Cardiac fibroblast (primary cell): ENCODE measurements at regions not wholly inside any gene's neighbourhood (a gene's known extent, or its start where the extent isn't known, plus 50 kb on each side); places are given as distances from the start of the nearest gene placed in this dataset.

Experiments used
- DNase-seq, 2 donors: peaks; one replicate each; pipeline versions ENCODE4 v3.0.0 to v3.0.0-alpha.2; 2010; ENCODE audit warnings: low read depth in 2 of 2
- H3K4me3 ChIP-seq, 2 donors: replicated peaks in 1 of 2; 1 replicate in 1 of 2; 2 replicates in 1 of 2; pipeline ENCODE4 v1.5.1; 2011; ENCODE audit warnings: low read depth in 2 of 2, low read length in 2 of 2, mild to moderate bottlenecking in 2 of 2, moderate library complexity in 1 of 2
- TF ChIP-seq, protein P1 (sequence below): IDR thresholded peaks from one replicate; pipeline ENCODE4 v1.5.1; 2011; ENCODE audit warnings: low read depth, mild to moderate bottlenecking, low read length, inconsistent platforms

DNA sequence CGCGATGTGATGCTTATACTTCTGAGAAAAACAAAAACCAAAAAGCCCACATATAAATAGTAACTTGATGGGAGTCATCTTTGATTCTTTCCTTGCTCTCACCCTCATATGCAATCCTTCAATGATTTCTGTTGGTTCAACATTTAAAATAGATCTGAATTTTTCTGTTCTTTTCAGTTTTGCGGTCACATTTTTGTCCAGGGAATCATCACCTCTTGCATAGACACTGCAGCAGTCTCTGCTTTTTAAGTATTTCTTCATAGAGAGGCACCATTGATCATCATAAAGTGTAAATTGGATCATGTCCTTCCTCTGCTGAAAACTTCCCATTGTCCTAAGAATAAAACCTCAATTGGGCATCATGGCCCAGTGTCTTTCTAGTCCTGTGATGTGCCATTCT lies 81.1 kb upstream of the SLC4A4 start:
- TF ChIP-seq, protein P1, sequence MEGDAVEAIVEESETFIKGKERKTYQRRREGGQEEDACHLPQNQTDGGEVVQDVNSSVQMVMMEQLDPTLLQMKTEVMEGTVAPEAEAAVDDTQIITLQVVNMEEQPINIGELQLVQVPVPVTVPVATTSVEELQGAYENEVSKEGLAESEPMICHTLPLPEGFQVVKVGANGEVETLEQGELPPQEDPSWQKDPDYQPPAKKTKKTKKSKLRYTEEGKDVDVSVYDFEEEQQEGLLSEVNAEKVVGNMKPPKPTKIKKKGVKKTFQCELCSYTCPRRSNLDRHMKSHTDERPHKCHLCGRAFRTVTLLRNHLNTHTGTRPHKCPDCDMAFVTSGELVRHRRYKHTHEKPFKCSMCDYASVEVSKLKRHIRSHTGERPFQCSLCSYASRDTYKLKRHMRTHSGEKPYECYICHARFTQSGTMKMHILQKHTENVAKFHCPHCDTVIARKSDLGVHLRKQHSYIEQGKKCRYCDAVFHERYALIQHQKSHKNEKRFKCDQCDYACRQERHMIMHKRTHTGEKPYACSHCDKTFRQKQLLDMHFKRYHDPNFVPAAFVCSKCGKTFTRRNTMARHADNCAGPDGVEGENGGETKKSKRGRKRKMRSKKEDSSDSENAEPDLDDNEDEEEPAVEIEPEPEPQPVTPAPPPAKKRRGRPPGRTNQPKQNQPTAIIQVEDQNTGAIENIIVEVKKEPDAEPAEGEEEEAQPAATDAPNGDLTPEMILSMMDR, result no peak
- DNase-seq, result no peak
- no peak overlapping the region for H3K4me3 ChIP-seq

DNA sequence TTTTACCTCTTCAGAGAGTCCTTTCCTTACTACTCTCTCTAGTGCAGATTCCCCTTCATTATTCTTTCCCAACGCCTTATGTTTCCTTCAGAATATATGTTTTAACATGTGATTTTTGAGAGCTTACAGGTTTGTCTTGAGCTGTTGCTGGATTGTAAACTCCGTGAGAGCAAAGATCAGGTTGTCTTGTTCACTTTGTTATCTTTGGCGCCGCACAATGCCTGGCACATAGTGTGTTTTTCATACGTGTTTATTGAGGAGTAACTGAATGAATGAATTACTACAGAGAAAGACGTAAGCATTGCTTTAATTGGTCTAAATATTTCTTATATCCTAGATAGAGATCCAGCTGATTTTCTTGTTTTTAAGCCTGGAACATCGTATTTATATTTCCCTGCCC lies 80.5 kb upstream of the SLC4A4 start:
- H3K4me3 ChIP-seq, result no peak overlapping the region
- no peak for DNase-seq
- TF ChIP-seq, protein P1, result no peak

DNA sequence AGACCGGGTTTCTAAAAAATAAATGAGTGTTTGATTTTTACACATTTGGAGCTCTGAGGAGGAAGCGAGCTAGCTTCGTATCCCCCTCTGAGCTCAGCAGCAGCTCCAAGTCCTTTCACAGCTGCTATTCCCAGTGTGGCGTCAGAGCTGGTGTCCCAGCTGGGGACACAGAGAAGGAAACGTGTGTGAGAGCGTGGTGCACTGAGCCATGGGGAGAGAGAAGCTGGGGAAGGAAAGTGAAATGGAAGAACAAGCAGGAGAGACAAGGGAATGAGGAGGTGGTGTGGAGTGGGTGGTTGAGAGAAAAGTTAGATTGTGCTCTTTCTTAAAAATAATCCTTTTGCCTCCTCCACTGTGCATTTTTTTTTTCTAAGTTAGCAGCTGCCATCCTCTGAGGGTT lies 79.5 kb upstream of the SLC4A4 start:
- TF ChIP-seq, protein P1, result no peak
- no peak overlapping the region for H3K4me3 ChIP-seq
- no peak for DNase-seq

DNA sequence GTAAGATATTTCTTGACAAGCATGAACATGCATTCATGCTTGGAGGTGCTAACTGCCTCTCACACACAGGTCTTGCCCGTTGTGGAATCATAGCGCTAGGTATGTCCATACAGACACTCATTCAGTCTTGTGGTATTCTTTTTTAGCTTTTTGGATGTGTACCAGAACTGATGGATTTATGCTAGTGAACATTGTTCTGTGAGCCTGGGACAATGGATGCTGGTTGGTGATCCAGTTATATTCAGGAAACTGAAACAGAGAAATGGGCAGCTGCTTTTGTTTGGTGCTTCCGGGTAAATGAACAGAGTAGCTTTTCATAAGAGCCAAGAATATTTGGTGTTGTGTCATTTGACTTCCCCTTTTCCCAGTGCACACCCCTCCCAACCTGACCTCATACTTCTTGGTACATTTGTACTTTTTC lies 78.9 kb upstream of the SLC4A4 start:
- H3K4me3 ChIP-seq, result no peak overlapping the region
- TF ChIP-seq, protein P1, result no peak
- no peak for DNase-seq

DNA sequence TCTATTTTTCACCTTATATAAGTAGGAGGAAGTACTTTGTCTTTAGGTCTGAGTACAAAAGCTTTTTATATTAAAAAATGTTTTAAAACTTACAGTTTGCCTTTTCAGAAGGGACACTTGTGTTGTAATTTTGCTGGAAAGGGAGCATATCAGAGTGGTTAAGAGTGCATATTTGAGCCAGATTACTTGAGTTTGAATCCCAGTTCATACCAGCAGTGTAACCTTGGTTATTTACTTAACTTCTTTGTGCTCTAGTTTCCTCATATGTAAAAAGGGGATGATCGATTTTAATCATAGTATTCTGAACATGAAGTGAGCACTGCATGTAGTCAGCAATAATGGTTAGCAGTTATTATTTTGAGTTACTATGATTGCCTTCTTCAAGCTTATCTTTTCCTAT lies 78.3 kb upstream of the SLC4A4 start:
- no peak for DNase-seq
- TF ChIP-seq, protein P1, result no peak
- no peak overlapping the region for H3K4me3 ChIP-seq

DNA sequence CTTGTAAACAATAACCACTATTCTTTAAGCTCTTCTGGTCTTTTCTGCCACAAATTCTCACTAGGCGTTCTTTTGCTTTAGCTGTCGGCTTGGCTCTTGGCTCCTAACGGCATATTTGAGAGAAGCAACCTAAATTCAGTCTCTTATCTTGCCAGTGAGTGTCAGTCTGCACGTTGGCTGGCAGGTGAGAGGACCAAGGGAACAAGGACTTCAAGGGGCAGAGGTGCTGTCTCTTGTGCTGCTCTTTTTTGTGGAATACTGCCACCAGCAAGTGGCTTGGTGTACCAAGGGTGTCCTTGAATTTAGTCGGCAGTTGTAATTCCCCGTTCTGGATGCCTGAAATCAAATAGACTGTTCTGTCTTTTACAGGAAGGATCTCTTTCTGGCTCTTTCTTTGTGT lies 77.8 kb upstream of the SLC4A4 start:
- no peak overlapping the region for H3K4me3 ChIP-seq
- TF ChIP-seq, protein P1, result no peak
- no peak for DNase-seq

DNA sequence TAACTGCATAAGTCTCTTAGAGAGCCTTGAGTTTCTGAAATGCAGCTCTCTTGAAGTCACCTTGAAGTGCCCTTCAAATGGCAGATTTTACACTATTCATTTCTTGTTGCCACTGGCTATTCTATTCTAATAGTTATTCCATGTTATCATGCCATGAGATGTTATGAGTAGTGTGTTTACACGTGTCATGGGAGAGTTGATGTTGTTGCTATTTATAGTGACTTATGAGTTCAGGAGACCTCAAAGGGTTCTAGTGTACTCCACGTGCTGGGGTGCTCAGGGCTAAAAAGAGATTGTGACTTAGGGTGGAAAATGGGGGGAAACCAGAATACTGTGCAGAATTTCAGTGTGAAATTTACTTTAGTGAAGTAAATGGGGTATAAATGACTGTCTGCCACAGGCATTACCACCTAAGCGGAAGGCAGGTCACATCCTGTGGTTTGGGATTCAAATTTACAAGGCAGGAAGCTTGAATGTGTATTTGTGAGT lies 77.1 kb upstream of the SLC4A4 start:
- DNase-seq, result no peak
- H3K4me3 ChIP-seq, result no peak overlapping the region
- TF ChIP-seq, protein P1, result no peak
